ENCODE measurements at regions not wholly inside any gene's neighbourhood (a gene's known extent, or its start where the extent isn't known, plus 50 kb on each side); places are given as distances from the start of the nearest gene placed in this dataset.

GRCh38 chr1:29827237-29827750 lies 591.0 kb downstream of the PTPRU start (continued):
- TF ChIP-seq, protein P1, sequence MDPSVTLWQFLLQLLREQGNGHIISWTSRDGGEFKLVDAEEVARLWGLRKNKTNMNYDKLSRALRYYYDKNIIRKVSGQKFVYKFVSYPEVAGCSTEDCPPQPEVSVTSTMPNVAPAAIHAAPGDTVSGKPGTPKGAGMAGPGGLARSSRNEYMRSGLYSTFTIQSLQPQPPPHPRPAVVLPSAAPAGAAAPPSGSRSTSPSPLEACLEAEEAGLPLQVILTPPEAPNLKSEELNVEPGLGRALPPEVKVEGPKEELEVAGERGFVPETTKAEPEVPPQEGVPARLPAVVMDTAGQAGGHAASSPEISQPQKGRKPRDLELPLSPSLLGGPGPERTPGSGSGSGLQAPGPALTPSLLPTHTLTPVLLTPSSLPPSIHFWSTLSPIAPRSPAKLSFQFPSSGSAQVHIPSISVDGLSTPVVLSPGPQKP (IDR thresholded peaks at IDR 0.05; ENCODE audit: low read depth, low read length): no peak
- no peak for TF ChIP-seq HOXA7 (CRISPR knock-in tag; IDR thresholded peaks at IDR 0.05)
- no peak for TF ChIP-seq HEYL (CRISPR knock-in tag; IDR thresholded peaks at IDR 0.05)
- TF ChIP-seq, protein P2, sequence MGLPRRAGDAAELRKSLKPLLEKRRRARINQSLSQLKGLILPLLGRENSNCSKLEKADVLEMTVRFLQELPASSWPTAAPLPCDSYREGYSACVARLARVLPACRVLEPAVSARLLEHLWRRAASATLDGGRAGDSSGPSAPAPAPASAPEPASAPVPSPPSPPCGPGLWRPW (IDR thresholded peaks at IDR 0.05): no peak
- no peak for TF ChIP-seq ZSCAN20 (CRISPR knock-in tag; IDR thresholded peaks at IDR 0.05)
- no peak for TF ChIP-seq FOXS1 (CRISPR knock-in tag; IDR thresholded peaks at IDR 0.05)
- no peak for TF ChIP-seq CBX8 (IDR thresholded peaks at IDR 0.05)

- ATAC-seq (no peak), FAIRE-seq (no peak), DNase-seq (ENCODE audit: low read depth in 1 of 2, low spot score in 1 of 2) (no peak)
- no peak overlapping the region for H3K4me2 ChIP-seq
- no peak overlapping the region for H3K27ac ChIP-seq
- H3K9me3 ChIP-seq: no peaks in the 10 kb centered on the region
- CTCF ChIA-PET: no interaction called here
- POLR2A ChIA-PET: no interaction called here
- no peaks in the 10 kb centered on the region for H3K4me1 ChIP-seq
- H3K4me3 ChIP-seq: no peak overlapping the region
- TF ChIP-seq SREBF2 (IDR thresholded peaks at IDR 0.05): no peak
- no peak for TF ChIP-seq CBX8 (IDR thresholded peaks at IDR 0.05)
- TF ChIP-seq E2F6 (IDR thresholded peaks at IDR 0.05; ENCODE audit: borderline replicate concordance, low read depth): no peak
- no peak for TF ChIP-seq CBX2 (IDR thresholded peaks at IDR 0.05; ENCODE audit: borderline replicate concordance, low read depth)
- TF ChIP-seq CHD4 (IDR thresholded peaks at IDR 0.05; ENCODE audit: borderline replicate concordance): no peak
- no peak for TF ChIP-seq EHF (CRISPR knock-in tag; IDR thresholded peaks at IDR 0.05)
- TF ChIP-seq RNF2 (IDR thresholded peaks at IDR 0.05; ENCODE audit: borderline replicate concordance, low read depth): no peak
- no peak for TF ChIP-seq JUNB (IDR thresholded peaks at IDR 0.05)
- TF ChIP-seq EP300 (IDR thresholded peaks at IDR 0.05): no peak
- no peak for TF ChIP-seq KDM1A (IDR thresholded peaks at IDR 0.05; ENCODE audit: low read depth)
- TF ChIP-seq CTCF (IDR thresholded peaks at IDR 0.05): no peak
- TF ChIP-seq CEBPB (IDR thresholded peaks at IDR 0.05): no peak
- no peak for TF ChIP-seq KDM5A (IDR thresholded peaks at IDR 0.05)
- no peak for TF ChIP-seq HDAC2 (IDR thresholded peaks at IDR 0.05)
- WGBS (ENCODE audit: missing lambda C conversion rate): 68% methylated on average over 5 of the region's 5 CpGs
Measured at GRCh38 chr1:29826646-29827045, 590.3 kb downstream of the PTPRU start.

- 53% methylated on average over 10 of the region's 10 CpGs for WGBS (ENCODE audit: missing lambda C conversion rate)
- TF ChIP-seq JUNB (IDR thresholded peaks at IDR 0.05): no peak
- no peak for TF ChIP-seq MYC (IDR thresholded peaks at IDR 0.05; ENCODE audit: borderline replicate concordance, low read length)
- TF ChIP-seq, protein P1 (IDR thresholded peaks at IDR 0.05; ENCODE audit: low read depth, low read length): no peak
- no peak for TF ChIP-seq HOXB13 (CRISPR knock-in tag; IDR thresholded peaks at IDR 0.05; ENCODE audit: low read depth)
- no peak for TF ChIP-seq RCOR1 (IDR thresholded peaks at IDR 0.05; ENCODE audit: low read depth, low read length)
- TF ChIP-seq CTCF (IDR thresholded peaks at IDR 0.05): no peak
- no peak for TF ChIP-seq NPAS2 (CRISPR knock-in tag; IDR thresholded peaks at IDR 0.05; ENCODE audit: borderline replicate concordance)
- TF ChIP-seq CBX2 (IDR thresholded peaks at IDR 0.05; ENCODE audit: borderline replicate concordance, low read depth): no peak
- TF ChIP-seq MAFK (IDR thresholded peaks at IDR 0.05; ENCODE audit: partially characterized antibody): no peak
- TF ChIP-seq FOSB (CRISPR knock-in tag; IDR thresholded peaks at IDR 0.05): no peak
- TF ChIP-seq CHD4 (IDR thresholded peaks at IDR 0.05; ENCODE audit: borderline replicate concordance): no peak
- TF ChIP-seq CEBPB (IDR thresholded peaks at IDR 0.05): no peak
- no peak for TF ChIP-seq RFX5 (IDR thresholded peaks at IDR 0.05)
- no peak for TF ChIP-seq E2F6 (IDR thresholded peaks at IDR 0.05; ENCODE audit: borderline replicate concordance, low read depth)
- no peak for TF ChIP-seq FOSL2 (IDR thresholded peaks at IDR 0.05)
- TF ChIP-seq FOSL2 (CRISPR knock-in tag; IDR thresholded peaks at IDR 0.05): no peak
Measured at GRCh38 chr1:29825941-29826415, 589.7 kb downstream of the PTPRU start.

More at GRCh38 chr1:29825941-29826415, 589.7 kb downstream of the PTPRU start:
- no peak for ATAC-seq
- Histone ChIP-seq H3K4me1 (no peaks in the 10 kb centered on the region), H3K9me3 (no peaks in the 10 kb centered on the region), H3K4me3 (no peak overlapping the region), H3K4me2 (no peak overlapping the region), H3K27ac (no peak overlapping the region)
- DNase-seq (ENCODE audit: low read depth in 1 of 2, low spot score in 1 of 2): no peak
- ChIA-PET CTCF (no interaction called here), POLR2A (no interaction called here)
- FAIRE-seq: no peak
